HG02798 (cell line): ENCODE measurements at regions not wholly inside any gene's neighbourhood (a gene's known extent, or its start where the extent isn't known, plus 50 kb on each side); places are given as distances from the start of the nearest gene placed in this dataset.
"Not testable (repeated sequence)": the region's sequence is repeated elsewhere in the genome, so short reads cannot be mapped to it uniquely, and the experiment has no call there.

ENCODE experiments used
- ATAC-seq: cut with Tn5 transposase; IDR thresholded peaks from one replicate; pipeline ENCODE4 v1.9.1; 2021; ENCODE audit warnings: mild to moderate bottlenecking; ENCODE audit not compliant: unreplicated experiment, poor library complexity

- no peak for ATAC-seq
These were observed 148.1 kb downstream of the PCDH7 start for GRCh38 chr4:30868111-30868895.

- not testable (repeated sequence) for ATAC-seq
These were observed 149.2 kb downstream of the PCDH7 start for GRCh38 chr4:30869387-30869786.

GRCh38 chr4:30870513-30870912 lies 150.3 kb downstream of the PCDH7 start:
- ATAC-seq: no peak

- no peak for ATAC-seq
These were observed 155.6 kb downstream of the PCDH7 start for GRCh38 chr4:30875658-30876269.

GRCh38 chr4:30879855-30880598 lies 159.9 kb downstream of the PCDH7 start:
- ATAC-seq: no peak

- no peak for ATAC-seq
These were observed 161.8 kb downstream of the PCDH7 start for GRCh38 chr4:30881985-30882384.

- no peak for ATAC-seq
These were observed 162.3 kb downstream of the PCDH7 start for GRCh38 chr4:30882443-30882842.

- no peak for ATAC-seq
These were observed 163.0 kb downstream of the PCDH7 start for GRCh38 chr4:30882995-30883675.

- ATAC-seq: no peak
These were observed 181.6 kb downstream of the PCDH7 start for GRCh38 chr4:30901461-30902451.

- no peak for ATAC-seq
These were observed 183.5 kb downstream of the PCDH7 start for GRCh38 chr4:30903502-30904214.

- ATAC-seq: no peak
These were observed 184.0 kb downstream of the PCDH7 start for GRCh38 chr4:30904215-30904555.

- ATAC-seq: no peak
These were observed 184.4 kb downstream of the PCDH7 start for GRCh38 chr4:30904588-30904987.

GRCh38 chr4:30912098-30912714 lies 192.0 kb downstream of the PCDH7 start:
- ATAC-seq: no peak

GRCh38 chr4:30916337-30917274 lies 196.4 kb downstream of the PCDH7 start:
- ATAC-seq: no peak

- ATAC-seq: no peak
These were observed 197.8 kb downstream of the PCDH7 start for GRCh38 chr4:30917946-30918345.

- ATAC-seq: no peak
These were observed 199.3 kb downstream of the PCDH7 start for GRCh38 chr4:30919458-30919857.

- no peak for ATAC-seq
These were observed 199.9 kb downstream of the PCDH7 start for GRCh38 chr4:30920043-30920442.

- no peak for ATAC-seq
These were observed 202.5 kb downstream of the PCDH7 start for GRCh38 chr4:30922625-30923024.
